GM23248 (cell line): ENCODE measurements at regions not wholly inside any gene's neighbourhood (a gene's known extent, or its start where the extent isn't known, plus 50 kb on each side); places are given as distances from the start of the nearest gene placed in this dataset.

Experiments
- EZH2 ChIP-seq: fragments of 200-600 bp; sonication (generic); IDR thresholded peaks from 2 replicates; pipeline ENCODE4 v1.6.1; 2018; ENCODE audit warnings: antibody characterized with exemption, mild to moderate bottlenecking; ENCODE audit not compliant: insufficient read depth, poor library complexity, severe bottlenecking
- EZH2phosphoT487 ChIP-seq: fragments of 200-600 bp; sonication (generic); IDR thresholded peaks from 2 replicates; pipeline ENCODE4 v1.6.1; 2018; ENCODE audit warnings: antibody characterized with exemption, moderate library complexity, mild to moderate bottlenecking, low read depth; ENCODE audit not compliant: insufficient read depth

- TF ChIP-seq EZH2phosphoT487 (no peak), EZH2 (no peak)
Observed at GRCh38 chr16:54203851-54204505, 82.6 kb downstream of the IRX3 start.
